ENCODE measurements at regions not wholly inside any gene's neighbourhood (a gene's known extent, or its start where the extent isn't known, plus 50 kb on each side); places are given as distances from the start of the nearest gene placed in this dataset.

DNA sequence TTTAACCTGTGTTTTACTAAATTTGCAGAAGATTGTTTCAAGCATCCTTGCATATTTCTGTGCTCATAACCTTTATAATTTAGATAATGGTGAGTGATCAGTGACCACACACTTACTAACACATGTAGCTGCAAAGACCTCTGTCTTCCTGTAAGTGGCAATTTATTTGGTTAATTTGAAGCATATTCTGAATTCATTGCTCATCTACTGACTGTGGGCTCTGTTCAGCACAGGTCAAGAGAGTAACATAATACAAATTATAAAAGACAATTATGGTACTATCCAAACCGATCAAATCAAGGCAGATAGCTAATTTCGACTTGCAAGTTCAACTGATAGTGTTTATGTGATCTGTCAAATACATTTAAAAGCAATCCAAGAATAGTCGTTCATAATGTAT lies 223.9 kb upstream of the FAM98A start:
- Histone ChIP-seq H4K20me1 (ENCODE audit: insufficient read depth, low read length) (no peaks in the 10 kb centered on the region), H3K4me1 (ENCODE audit: insufficient read depth, low read length, poor library complexity, severe bottlenecking) (no peaks in the 10 kb centered on the region), H3K9me2 (ENCODE audit: insufficient read depth, low read length) (no peaks in the 10 kb centered on the region), H3K9me3 (ENCODE audit: low read length) (no peaks in the 10 kb centered on the region), H2AFZ (ENCODE audit: low read length) (no peak overlapping the region), H3K36me3 (ENCODE audit: insufficient read depth, low read length) (no peaks in the 10 kb centered on the region), H3K79me2 (ENCODE audit: insufficient read depth, low read depth, low read length) (no peaks in the 10 kb centered on the region), H3K4me3 (ENCODE audit: low read depth, low read length, poor library complexity, severe bottlenecking) (no peak overlapping the region), H3K4me2 (ENCODE audit: low read length) (no peak overlapping the region), H3K27ac (ENCODE audit: low read depth, low read length, poor library complexity, severe bottlenecking) (no peak overlapping the region)
- no peak for TF ChIP-seq EZH2phosphoT487 (IDR thresholded peaks at IDR 0.05; ENCODE audit: borderline replicate concordance, low read depth, low read length)
- TF ChIP-seq, protein P1, sequence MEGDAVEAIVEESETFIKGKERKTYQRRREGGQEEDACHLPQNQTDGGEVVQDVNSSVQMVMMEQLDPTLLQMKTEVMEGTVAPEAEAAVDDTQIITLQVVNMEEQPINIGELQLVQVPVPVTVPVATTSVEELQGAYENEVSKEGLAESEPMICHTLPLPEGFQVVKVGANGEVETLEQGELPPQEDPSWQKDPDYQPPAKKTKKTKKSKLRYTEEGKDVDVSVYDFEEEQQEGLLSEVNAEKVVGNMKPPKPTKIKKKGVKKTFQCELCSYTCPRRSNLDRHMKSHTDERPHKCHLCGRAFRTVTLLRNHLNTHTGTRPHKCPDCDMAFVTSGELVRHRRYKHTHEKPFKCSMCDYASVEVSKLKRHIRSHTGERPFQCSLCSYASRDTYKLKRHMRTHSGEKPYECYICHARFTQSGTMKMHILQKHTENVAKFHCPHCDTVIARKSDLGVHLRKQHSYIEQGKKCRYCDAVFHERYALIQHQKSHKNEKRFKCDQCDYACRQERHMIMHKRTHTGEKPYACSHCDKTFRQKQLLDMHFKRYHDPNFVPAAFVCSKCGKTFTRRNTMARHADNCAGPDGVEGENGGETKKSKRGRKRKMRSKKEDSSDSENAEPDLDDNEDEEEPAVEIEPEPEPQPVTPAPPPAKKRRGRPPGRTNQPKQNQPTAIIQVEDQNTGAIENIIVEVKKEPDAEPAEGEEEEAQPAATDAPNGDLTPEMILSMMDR (conservative IDR thresholded peaks at IDR 0.05; ENCODE audit: low read length) = no peak
- DNase-seq (ENCODE audit: low spot score) = no peak
- POLR2A ChIA-PET = no interaction called here
- no TSS peak for BruUV-seq (replicated peaks)
- CTCF ChIA-PET (ENCODE audit: unreplicated experiment) = no interaction called here
- intact Hi-C loops (cut with micrococcal nuclease; ENCODE audit: unreplicated experiment) = no loop called here

- intact Hi-C loops (cut with micrococcal nuclease; ENCODE audit: unreplicated experiment) = no loop called here
- Histone ChIP-seq H3K9me2 (ENCODE audit: insufficient read depth, low read length) (no peaks in the 10 kb centered on the region), H3K36me3 (ENCODE audit: insufficient read depth, low read length) (no peaks in the 10 kb centered on the region), H3K4me2 (ENCODE audit: low read length) (no peak overlapping the region), H3K27ac (ENCODE audit: low read depth, low read length, poor library complexity, severe bottlenecking) (no peak overlapping the region), H4K20me1 (ENCODE audit: insufficient read depth, low read length) (no peaks in the 10 kb centered on the region), H3K4me1 (ENCODE audit: insufficient read depth, low read length, poor library complexity, severe bottlenecking) (no peaks in the 10 kb centered on the region), H2AFZ (ENCODE audit: low read length) (no peak overlapping the region), H3K79me2 (ENCODE audit: insufficient read depth, low read depth, low read length) (no peaks in the 10 kb centered on the region), H3K4me3 (ENCODE audit: low read depth, low read length, poor library complexity, severe bottlenecking) (no peak overlapping the region), H3K9me3 (ENCODE audit: low read length) (no peaks in the 10 kb centered on the region)
- POLR2A ChIA-PET = interaction anchor here (0.6 kb wide), 1 partner anchor 587 kb away, joined by 4 read pairs; no protein-coding TSS in a partner anchor
- CTCF ChIA-PET (ENCODE audit: unreplicated experiment) = no interaction called here
- DNase-seq (ENCODE audit: low spot score) = no peak
- TF ChIP-seq EZH2phosphoT487 (IDR thresholded peaks at IDR 0.05; ENCODE audit: borderline replicate concordance, low read depth, low read length) = no peak
- TF ChIP-seq, protein P1 (conservative IDR thresholded peaks at IDR 0.05; ENCODE audit: low read length) = no peak
- no TSS peak for BruUV-seq (replicated peaks)
Observed at GRCh38 chr2:33812707-33813106, 213.6 kb upstream of the FAM98A start.

- H3K36me3 ChIP-seq (ENCODE audit: insufficient read depth, low read length) = no peaks in the 10 kb centered on the region
- ChIA-PET POLR2A (no interaction called here), CTCF (ENCODE audit: unreplicated experiment) (no interaction called here)
- H3K9me2 ChIP-seq (ENCODE audit: insufficient read depth, low read length) = no peaks in the 10 kb centered on the region
- TF ChIP-seq, protein P1 (conservative IDR thresholded peaks at IDR 0.05; ENCODE audit: low read length) = no peak
- H3K27ac ChIP-seq (ENCODE audit: low read depth, low read length, poor library complexity, severe bottlenecking) = no peak overlapping the region
- H3K4me2 ChIP-seq (ENCODE audit: low read length) = no peak overlapping the region
- H3K4me3 ChIP-seq (ENCODE audit: low read depth, low read length, poor library complexity, severe bottlenecking) = no peak overlapping the region
- no TSS peak for BruUV-seq (replicated peaks)
- no peak for DNase-seq (ENCODE audit: low spot score)
- H3K9me3 ChIP-seq (ENCODE audit: low read length) = no peaks in the 10 kb centered on the region
- no peaks in the 10 kb centered on the region for H4K20me1 ChIP-seq (ENCODE audit: insufficient read depth, low read length)
- H2AFZ ChIP-seq (ENCODE audit: low read length) = no peak overlapping the region
- intact Hi-C loops (cut with micrococcal nuclease; ENCODE audit: unreplicated experiment) = no loop called here
- no peaks in the 10 kb centered on the region for H3K4me1 ChIP-seq (ENCODE audit: insufficient read depth, low read length, poor library complexity, severe bottlenecking)
- no peaks in the 10 kb centered on the region for H3K79me2 ChIP-seq (ENCODE audit: insufficient read depth, low read depth, low read length)
Observed at GRCh38 chr2:33810046-33810835, 211.1 kb upstream of the FAM98A start.

All from OCI-LY7 (cell line).